ENCODE measurements at regions not wholly inside any gene's neighbourhood (a gene's known extent, or its start where the extent isn't known, plus 50 kb on each side); places are given as distances from the start of the nearest gene placed in this dataset.

GRCh38 chr14:59090572-59090971 is 97.9 kb upstream of the DAAM1 start:
- in situ Hi-C loops (cut with MboI; ENCODE audit: low sequenced_read_pairs), result no loop called here

- in situ Hi-C loops (cut with MboI; ENCODE audit: low sequenced_read_pairs), result no loop called here
Measured at GRCh38 chr14:59091404-59091803, 97.1 kb upstream of the DAAM1 start.

- in situ Hi-C loops (cut with MboI; ENCODE audit: low sequenced_read_pairs), result no loop called here
Measured at GRCh38 chr14:59091976-59092375, 96.5 kb upstream of the DAAM1 start.

GRCh38 chr14:59093902-59094301 is 94.6 kb upstream of the DAAM1 start:
- in situ Hi-C loops (cut with MboI; ENCODE audit: low sequenced_read_pairs), result no loop called here

DNA sequence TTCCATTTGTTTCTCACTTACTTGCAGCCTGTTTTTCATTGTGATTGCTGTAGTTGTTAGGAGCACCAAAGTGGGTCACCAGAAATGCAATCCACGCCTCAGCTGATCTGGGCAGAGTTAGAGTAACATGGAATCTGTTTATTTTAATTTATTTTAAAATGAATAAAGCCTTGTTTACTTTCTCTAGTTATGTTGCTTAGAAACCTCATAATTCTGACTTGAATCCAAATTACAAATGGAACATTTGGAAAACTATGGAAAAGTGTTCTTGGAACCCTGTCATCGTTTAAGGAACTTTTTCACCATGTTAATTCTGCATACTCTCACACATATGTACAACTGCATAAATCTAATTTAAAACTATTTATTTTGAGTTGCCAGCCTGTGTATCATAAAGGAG is 92.2 kb upstream of the DAAM1 start:
- in situ Hi-C loops (cut with MboI; ENCODE audit: low sequenced_read_pairs), result no loop called here

GRCh38 chr14:59097681-59098080 is 90.8 kb upstream of the DAAM1 start:
- in situ Hi-C loops (cut with MboI; ENCODE audit: low sequenced_read_pairs), result no loop called here

- in situ Hi-C loops (cut with MboI; ENCODE audit: low sequenced_read_pairs), result no loop called here
Measured at GRCh38 chr14:59098377-59098776, 90.1 kb upstream of the DAAM1 start.

- in situ Hi-C loops (cut with MboI; ENCODE audit: low sequenced_read_pairs), result no loop called here
Measured at GRCh38 chr14:59100205-59100604, 88.3 kb upstream of the DAAM1 start.

DNA sequence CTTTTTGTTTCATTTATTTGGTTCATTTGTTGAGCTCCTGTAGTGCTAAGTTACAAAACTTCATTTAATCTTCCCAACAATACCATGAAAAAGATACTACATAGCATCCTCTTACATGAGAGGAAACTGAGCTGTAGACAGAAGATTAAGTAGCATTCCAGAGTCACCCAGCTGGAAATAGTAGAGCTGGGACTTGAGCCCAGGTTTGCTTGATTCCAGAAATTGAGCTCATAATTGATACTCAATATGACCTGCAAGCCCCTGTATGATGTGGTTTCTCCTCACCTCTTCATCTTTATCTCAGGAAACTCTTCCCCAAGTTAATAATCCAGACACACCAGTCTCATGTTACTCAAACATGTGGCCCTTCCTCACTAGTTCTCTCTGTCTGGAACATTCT is 87.0 kb upstream of the DAAM1 start:
- in situ Hi-C loops (cut with MboI; ENCODE audit: low sequenced_read_pairs), result no loop called here

DNA sequence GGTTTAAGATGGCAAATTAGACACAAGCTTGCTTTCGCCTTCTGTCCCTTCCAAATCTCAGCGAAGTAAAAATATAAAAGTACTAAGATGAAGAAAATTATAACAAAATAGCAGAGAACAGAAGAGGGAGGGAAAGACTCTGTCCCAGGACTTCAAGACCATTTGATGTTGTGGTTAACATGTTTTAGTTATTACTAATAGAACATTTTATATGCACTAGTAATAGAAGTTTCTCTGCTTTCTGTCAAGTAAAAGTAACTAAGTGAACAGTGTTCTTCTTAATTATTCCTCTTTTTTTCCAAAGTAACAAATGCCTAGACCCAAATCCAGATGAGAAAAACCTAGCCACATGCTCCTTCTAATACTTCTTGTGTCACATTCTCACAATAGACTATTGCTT is 85.1 kb upstream of the DAAM1 start:
- in situ Hi-C loops (cut with MboI; ENCODE audit: low sequenced_read_pairs), result no loop called here

- in situ Hi-C loops (cut with MboI; ENCODE audit: low sequenced_read_pairs), result no loop called here
Measured at GRCh38 chr14:59107819-59108218, 80.6 kb upstream of the DAAM1 start.

DNA sequence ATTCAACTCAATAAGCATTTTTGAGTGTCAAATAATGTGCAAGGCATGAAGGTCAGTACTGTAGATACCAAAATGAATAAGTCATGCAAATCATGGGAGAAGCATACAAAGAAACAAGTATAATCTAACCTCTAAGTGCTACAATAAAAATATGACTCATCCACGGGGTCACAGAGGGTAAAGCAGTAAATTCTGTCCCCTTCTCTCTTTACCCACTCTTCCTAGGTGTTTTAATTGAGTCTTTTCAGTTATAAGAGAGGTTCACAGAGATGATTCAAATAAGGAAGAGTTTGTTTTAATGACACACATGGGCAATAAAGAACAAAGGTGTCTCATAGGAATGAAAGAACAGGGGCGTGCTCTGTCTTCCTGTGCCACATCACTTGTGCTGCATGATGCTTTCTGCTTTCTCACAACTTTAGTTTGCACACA is 71.5 kb upstream of the DAAM1 start:
- in situ Hi-C loops (cut with MboI; ENCODE audit: low sequenced_read_pairs), result no loop called here

DNA sequence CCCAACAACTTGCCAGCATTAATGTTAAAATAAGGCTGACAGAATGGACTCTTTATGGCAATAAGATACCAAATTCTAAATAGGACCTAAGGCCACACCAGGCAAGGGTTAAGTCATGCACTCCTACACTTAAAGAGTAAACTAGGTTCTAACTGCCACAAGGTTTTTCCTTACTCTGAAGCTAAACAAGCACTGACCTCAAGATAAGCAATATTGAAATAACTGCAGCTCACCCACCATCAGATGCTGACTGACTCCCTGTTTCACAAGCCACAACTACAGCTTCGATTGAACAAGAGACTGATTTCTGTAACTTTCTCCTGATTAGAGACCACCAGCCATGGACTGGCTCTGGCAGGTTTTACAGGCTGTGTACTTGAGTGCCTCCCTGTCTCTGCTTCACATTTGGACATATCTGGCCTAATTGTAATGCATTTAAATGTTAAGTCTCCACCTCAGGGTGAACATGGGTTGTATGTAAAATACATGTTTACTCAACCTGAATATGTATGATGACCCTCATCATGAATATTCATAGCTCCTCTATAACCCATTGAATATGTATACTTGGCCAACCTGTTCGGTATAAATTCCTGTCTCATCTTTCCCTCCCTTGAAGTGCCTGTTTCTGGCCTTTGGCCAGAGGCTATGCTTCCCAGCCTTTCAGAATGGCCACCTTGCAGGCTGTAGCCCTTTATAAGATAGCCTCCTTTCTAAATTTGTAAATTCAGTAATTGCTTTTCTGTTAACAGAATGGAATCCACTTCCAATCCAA is 70.5 kb upstream of the DAAM1 start:
- in situ Hi-C loops (cut with MboI; ENCODE audit: low sequenced_read_pairs), result no loop called here

DNA sequence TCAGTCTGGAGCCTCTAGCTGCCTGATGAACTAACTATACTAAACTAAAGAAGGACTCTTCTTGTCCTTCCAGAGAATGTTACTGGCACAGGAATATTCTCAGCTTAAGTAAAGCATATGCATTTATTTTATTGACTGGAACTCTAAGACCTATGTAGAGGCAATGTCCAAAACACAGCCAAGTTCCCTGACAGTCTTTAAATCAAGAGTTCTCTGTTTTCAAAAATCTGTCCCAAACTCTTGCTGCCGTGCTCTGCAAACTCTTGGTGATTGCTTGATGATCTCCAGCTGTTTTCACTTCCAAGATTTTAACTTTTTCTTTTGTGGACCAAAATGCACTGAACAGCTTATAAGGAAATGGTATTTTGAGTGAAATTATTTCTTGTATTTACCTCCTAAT is 67.5 kb upstream of the DAAM1 start:
- in situ Hi-C loops (cut with MboI; ENCODE audit: low sequenced_read_pairs), result no loop called here

DNA sequence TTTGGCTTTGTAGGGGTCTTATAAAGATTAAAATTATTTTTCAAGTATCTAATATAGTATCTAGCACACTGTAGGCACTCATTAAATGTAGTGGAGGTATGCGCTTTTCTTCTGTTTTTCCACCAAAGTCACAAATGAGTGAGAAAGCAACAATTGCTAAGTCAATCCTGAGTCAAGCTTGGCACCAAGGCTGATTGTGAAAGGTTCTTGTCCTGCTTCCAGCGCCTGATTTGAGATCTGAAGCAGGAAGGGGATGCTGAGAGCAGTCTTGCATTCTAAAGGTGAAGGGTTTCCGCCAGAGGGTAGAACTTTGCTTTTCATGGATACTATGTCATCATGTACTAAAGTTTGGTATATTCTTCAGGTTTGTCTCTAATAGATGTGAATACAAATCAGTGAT is 64.9 kb upstream of the DAAM1 start:
- in situ Hi-C loops (cut with MboI; ENCODE audit: low sequenced_read_pairs), result no loop called here

DNA sequence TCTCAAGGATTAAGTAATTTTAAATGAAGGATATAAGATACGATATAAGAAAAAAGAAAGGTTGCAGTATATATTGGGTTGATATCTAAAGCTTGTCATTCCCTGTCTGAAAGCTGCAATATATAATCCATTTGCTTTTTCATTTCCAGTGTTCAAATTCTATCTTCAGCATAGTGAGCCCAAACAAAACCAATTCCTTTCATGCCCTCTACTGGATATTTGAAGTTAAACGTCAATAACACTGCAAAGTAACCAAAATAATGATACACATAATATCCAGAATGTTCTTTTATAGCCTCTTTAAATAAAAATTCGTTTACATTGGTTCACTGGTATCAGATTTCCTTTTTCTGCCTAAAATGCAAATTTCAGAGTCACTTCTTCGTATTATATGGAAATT is 64.5 kb upstream of the DAAM1 start:
- in situ Hi-C loops (cut with MboI; ENCODE audit: low sequenced_read_pairs), result no loop called here

DNA sequence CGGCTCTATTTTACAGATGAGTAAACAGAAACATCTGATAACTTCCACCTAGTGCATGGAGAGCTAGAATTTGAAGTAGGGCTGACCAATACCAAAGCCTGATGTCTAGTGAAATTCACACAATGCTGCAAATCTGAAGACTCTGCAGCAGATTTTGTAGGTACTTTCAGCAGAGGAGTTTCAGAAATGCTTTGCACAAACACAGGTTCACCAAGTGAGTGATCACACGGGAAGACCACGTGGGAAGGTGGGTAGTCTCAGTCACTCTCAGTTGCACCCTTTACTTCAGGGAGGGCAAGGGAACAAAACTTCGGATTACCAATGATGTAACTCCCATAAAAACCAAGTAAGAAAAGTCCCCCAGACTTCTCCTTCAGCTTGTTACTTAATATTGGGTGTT is 63.3 kb upstream of the DAAM1 start:
- in situ Hi-C loops (cut with MboI; ENCODE audit: low sequenced_read_pairs), result loop anchor here (5.0 kb wide), 1 partner anchor 317 kb away; no protein-coding TSS in a partner anchor

DNA sequence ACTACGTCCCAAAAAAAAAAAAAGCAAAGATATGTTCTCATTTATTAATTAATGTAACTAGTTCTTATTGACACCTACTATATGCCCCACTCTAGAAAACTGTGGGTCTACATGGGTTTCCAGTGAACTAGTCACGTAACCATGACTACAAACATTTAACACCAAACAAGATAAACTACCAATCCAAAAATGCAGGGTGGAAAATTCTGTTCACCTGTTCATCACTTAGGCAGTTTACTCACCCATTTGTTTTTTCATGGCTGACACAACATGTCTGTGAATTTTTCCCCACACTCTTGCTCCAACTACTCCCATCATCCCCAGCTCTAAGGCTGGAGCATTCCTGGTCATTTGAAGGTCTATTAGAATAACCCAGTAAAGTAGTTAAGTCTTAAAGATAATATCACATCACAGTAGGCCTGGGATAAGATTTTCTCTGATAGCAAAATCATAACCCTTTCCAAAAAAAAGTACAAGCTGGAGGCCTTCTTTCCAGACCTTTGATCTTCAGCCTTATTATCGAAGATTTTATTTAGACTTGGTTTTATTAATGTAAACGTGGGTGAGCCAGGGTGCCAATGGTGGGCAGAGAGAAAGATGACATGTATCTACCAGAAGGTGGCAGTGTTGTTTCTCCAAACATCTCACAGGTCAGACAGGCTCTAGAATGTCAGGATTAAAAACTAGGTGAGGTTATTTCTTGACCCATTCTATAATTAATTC is 61.6 kb upstream of the DAAM1 start:
- in situ Hi-C loops (cut with MboI; ENCODE audit: low sequenced_read_pairs), result loop anchor here (5.0 kb wide), 1 partner anchor 315 kb away; no protein-coding TSS in a partner anchor

DNA sequence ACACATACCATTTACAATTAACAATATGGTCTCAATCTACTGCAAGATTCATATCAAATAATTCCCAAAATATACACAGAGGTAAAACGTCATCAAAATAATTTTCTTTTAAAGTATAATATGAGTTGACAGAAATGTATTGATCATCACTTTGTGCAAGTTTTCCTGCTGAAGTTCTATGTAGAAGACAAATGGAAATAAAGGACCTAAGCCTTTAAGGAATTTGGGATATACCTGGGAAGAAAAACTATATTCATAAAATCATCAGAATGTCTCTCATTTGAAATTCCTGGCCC is 61.1 kb upstream of the DAAM1 start:
- in situ Hi-C loops (cut with MboI; ENCODE audit: low sequenced_read_pairs), result loop anchor here (5.0 kb wide), 1 partner anchor 315 kb away; no protein-coding TSS in a partner anchor

GRCh38 chr14:59130462-59130861 is 58.0 kb upstream of the DAAM1 start:
- in situ Hi-C loops (cut with MboI; ENCODE audit: low sequenced_read_pairs), result no loop called here

- in situ Hi-C loops (cut with MboI; ENCODE audit: low sequenced_read_pairs), result no loop called here
Measured at GRCh38 chr14:59131938-59132795, 56.3 kb upstream of the DAAM1 start.
